GM04503 (cell line): ENCODE measurements at regions not wholly inside any gene's neighbourhood (a gene's known extent, or its start where the extent isn't known, plus 50 kb on each side); places are given as distances from the start of the nearest gene placed in this dataset.

Source experiments
- DNase-seq: peaks from one replicate; pipeline ENCODE4 v3.0.0-alpha.2; 2012; ENCODE audit warnings: low read depth

- no peak for DNase-seq
These were observed 156.5 kb upstream of the GDF10 start for GRCh38 chr10:47143473-47143872.

- no peak for DNase-seq
These were observed 155.5 kb upstream of the GDF10 start for GRCh38 chr10:47144525-47144924.

- DNase-seq: no peak
These were observed 154.6 kb upstream of the GDF10 start for GRCh38 chr10:47145290-47145934.

- DNase-seq: no peak
These were observed 153.4 kb upstream of the GDF10 start for GRCh38 chr10:47146572-47146971.

- no peak for DNase-seq
These were observed 152.8 kb upstream of the GDF10 start for GRCh38 chr10:47147186-47147585.

- DNase-seq: no peak
These were observed 149.4 kb upstream of the GDF10 start for GRCh38 chr10:47150581-47150980.

GRCh38 chr10:47151920-47152319, 148.1 kb upstream of the GDF10 start:
- DNase-seq: no peak

- no peak for DNase-seq
These were observed 147.1 kb upstream of the GDF10 start for GRCh38 chr10:47152861-47153349.

- no peak for DNase-seq
These were observed 145.2 kb upstream of the GDF10 start for GRCh38 chr10:47154762-47155161.

GRCh38 chr10:47156873-47157272, 143.1 kb upstream of the GDF10 start:
- no peak for DNase-seq

GRCh38 chr10:47158116-47159071, 141.6 kb upstream of the GDF10 start:
- DNase-seq: no peak

GRCh38 chr10:47159361-47160260, 140.4 kb upstream of the GDF10 start:
- no peak for DNase-seq

GRCh38 chr10:47160261-47160908, 139.6 kb upstream of the GDF10 start:
- no peak for DNase-seq

GRCh38 chr10:47160967-47161366, 139.0 kb upstream of the GDF10 start:
- no peak for DNase-seq

GRCh38 chr10:47161465-47161864, 138.5 kb upstream of the GDF10 start:
- DNase-seq: no peak

GRCh38 chr10:47164126-47164799, 135.7 kb upstream of the GDF10 start:
- DNase-seq: no peak

- no peak for DNase-seq
These were observed 135.2 kb upstream of the GDF10 start for GRCh38 chr10:47164800-47165128.

GRCh38 chr10:47165168-47165710, 134.8 kb upstream of the GDF10 start:
- no peak for DNase-seq

GRCh38 chr10:47165711-47166404, 134.1 kb upstream of the GDF10 start:
- DNase-seq: peak; percentile 23

- DNase-seq: no peak
These were observed 133.6 kb upstream of the GDF10 start for GRCh38 chr10:47166405-47166777.
